Left hindlimb (tissue), 1 donor: ENCODE measurements at regions not wholly inside any gene's neighbourhood (a gene's known extent, or its start where the extent isn't known, plus 50 kb on each side); places are given as distances from the start of the nearest gene placed in this dataset.

Experiments used
- DNase-seq: peaks from one replicate; pipeline ENCODE4 v3.0.0-alpha.2; 2018

GRCh38 chrX:8323356-8323755 is 141.3 kb upstream of the VCX3B start:
- no peak for DNase-seq

GRCh38 chrX:8341814-8342590 is 122.6 kb upstream of the VCX3B start:
- no peak for DNase-seq

DNA sequence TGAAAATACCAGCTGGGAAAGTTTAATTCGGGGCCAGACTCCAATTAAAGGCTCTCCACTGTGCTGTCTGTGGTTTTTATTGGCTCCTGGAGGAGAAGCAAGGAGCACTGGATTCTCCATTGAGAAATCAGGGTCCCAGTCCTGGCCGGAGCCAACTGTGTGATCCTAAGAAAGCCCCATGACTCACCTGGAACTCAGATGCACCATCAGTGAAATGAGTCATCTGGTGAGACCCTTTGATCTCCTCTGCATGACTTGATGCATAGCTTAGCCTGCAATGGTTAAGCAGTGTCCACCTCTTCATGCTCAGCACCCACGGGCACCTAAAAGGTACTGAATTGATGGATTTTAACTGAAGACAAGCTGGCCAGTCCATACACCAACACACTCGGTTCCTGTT is 119.2 kb upstream of the VCX3B start:
- no peak for DNase-seq

DNA sequence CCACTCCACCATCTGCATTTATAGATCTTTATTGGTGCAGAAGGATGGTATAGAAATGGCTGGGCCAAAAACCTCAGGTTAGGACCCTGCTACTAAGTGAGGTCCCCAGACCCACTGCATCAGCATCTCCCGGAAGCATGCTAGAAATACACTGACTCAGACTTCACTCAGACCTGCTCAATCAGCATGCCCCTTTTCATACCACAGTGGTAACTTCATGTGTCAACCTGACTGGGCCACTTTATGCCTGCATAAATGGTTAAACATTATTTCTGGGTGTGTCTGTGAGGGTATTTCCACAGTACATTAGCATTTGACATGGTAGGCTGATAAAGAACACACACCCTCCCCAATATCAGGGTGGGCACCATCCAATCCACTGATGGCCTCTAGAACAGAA is 118.6 kb upstream of the VCX3B start:
- DNase-seq, result no peak

- no peak for DNase-seq
These were observed 117.7 kb upstream of the VCX3B start for GRCh38 chrX:8346892-8347291.

DNA sequence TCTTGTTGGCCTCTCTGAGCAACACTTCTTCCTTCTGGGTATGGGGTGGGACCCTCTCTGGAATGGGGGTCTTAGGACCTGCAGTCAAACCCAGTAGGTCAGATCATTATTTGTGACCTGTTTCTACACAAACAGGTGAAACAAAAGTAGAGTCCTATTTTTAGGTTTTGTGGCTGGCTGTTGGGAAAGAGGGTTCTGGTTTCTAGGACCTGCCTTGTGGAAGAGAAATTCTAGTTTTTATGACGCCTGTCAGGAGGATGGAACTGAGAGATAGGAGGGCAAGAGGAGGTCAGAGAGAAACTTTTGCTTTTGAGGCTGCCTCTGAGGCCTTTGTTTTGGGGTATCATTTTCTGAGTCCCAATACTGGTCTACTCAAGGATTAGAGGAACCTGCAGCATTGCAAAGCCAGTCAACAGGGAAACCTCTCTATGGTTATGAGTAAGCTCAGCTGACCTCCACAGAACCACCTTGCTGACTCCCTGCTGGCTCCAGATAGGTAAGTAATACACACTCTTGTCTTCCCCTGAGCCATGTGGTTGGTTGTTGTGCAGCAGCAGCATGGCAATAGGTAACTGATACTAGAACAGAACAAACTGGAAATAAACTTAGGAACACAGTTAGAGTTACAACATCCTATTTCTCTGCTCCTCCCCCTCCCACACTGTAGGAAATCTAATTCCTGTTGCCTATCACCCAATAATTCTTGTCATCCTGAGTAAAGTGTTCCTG is 114.7 kb upstream of the VCX3B start:
- no peak for DNase-seq

DNA sequence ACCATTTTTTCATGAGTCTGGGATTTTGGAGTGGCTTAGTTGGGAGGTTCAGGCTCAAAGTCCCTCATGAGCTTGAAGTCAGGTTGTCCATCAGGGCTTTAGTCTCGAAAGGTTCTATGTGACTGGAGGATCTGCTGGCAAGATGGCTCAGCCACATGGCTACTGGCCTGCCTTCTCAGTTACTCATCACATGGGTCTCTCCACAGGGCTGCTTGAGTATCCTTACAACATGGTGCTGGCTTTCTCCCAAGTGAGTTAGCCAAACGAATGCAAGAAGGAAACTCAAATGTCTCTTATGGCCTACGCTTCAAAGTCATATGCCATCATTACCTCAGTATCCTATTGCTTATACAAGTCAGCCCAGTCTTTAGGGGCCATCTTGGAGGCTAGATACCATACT is 106.3 kb upstream of the VCX3B start:
- no peak for DNase-seq

DNA sequence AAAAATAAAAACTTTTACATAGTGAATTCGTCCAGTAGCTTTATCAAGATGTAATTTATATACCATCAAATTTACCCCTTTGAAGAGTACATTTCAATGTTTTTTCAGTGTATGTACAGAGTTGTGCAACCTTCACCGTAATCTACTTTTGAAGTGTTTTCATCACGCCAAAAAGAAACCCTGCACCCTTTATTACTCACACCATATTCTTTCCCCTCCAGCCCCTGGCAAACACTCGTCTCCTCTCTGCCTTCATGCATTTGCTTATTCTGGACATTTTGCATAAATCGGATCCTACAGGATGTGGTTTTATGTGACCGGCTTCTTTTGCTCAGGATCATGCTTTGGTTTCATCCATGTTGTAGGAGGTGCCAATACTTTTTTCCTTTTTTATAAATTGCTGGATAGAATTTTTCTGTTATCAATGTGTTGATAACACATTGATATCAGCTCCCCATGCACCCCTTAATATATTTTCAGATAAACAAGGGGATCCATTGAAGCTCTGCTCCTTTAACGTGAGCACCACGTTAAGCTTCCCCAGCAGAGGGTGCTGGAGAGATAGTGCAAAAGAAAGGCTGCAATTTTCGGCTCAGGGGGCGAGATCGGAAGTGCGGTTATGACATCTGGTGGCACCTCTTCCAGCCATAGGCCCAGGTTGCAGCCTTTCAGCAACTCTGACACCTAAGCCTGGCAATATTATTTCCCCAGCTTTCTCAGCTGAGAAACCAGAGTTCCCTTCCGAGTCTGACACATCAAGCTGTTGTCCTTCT is 100.1 kb upstream of the VCX3B start:
- DNase-seq, result no peak

DNA sequence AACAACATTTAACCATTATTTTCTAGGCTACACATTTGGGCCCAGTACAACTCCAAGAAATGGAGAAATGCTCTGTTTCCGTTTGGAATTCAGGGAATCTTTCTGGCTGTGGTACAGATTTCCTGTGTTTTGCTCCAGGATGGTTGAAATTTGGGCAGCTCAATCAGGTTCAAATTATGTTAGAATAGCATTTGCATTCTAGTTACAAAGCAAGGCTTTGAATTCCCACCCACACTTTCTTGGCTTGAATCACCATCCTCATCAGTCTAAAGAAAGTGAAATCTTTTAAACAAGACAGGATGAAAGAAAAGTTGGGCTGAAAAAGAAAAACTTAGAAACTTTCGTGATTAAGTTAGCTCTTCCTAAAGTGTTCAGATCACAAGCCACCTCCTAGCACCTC is 98.1 kb upstream of the VCX3B start:
- no peak for DNase-seq

DNA sequence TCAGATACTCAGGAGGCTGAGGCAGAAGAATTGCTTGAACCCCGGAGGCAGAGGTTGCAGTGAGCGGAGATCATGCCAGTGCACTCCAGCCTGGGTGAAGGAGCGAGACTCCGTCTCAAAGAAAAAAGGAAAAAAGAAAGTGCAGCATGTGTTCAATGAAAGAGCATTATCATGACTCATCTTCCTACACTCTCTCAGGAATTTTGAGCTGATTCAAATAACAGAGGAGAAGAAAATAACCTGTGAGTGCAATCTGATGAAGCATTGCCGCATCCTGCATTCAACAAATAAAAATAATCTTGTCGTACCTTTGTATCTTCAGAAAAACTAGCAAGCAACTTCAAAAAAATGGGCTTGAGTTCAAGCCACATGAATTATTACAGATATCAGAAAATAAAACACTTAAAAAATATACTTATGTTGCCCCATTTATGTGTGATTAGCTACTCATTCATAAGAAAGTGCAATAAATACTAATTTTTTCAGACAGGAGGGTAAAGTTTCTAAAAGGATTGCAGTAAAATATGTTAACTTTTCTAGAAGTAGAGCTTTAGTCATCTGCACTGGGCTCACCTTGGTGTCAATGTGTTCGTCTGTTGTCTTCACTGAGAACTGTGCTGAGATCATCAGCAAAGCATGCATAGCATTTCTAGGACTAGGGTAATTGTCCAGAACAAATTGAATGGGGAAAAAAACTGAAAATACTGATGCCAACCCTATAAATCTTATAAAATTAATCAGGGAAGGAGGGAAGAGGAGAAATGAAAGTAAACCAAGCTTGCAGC is 90.4 kb upstream of the VCX3B start:
- DNase-seq, result no peak

GRCh38 chrX:8377041-8377440 is 87.6 kb upstream of the VCX3B start:
- DNase-seq, result no peak

- no peak for DNase-seq
These were observed 73.9 kb upstream of the VCX3B start for GRCh38 chrX:8390771-8391170.

- DNase-seq, result no peak
These were observed 60.6 kb upstream of the VCX3B start for GRCh38 chrX:8403988-8404387.

- DNase-seq, result peak; percentile 36
These were observed 60.2 kb upstream of the VCX3B start for GRCh38 chrX:8404471-8404870.

- no peak for DNase-seq
These were observed 59.7 kb upstream of the VCX3B start for GRCh38 chrX:8404926-8405325.

DNA sequence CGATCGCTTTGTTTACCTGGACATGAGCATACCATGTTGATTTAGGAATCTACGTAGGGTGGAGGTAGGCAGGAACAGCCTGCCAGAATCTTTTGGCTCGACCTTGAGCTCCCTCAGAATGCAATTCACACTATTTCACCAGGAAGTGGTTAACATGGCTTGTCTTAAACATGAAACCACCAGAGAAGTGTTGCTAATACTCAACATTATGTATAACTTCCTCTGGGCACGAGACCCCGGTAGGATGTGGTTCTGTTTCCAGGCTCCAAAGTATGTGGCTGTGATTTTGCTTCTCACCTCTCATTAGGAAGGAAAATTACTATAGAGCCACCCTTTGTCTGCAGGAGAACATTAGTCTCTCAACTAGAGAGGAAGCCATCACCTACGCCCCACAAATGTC is 59.0 kb upstream of the VCX3B start:
- no peak for DNase-seq

DNA sequence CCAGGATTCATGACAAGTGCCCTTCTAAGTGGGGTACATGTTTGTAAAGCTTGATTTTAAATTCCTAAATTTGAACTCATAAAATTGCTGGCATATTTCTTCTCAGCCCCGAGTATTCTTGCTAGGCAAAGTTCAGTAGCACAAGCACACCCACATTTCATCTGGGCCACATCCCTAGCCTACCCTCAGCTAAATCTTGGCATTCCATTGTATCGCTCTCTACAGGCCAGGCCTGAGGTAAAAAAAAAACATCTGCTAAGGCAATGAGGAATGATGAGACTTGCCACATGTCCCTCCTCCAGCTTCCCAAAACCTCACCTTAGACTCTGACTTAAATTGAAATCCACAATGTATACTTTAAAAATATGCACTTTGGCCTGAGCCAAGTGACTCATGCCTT is 51.4 kb upstream of the VCX3B start:
- DNase-seq, result no peak
